ENCODE measurements at regions not wholly inside any gene's neighbourhood (a gene's known extent, or its start where the extent isn't known, plus 50 kb on each side); places are given as distances from the start of the nearest gene placed in this dataset.

DNA sequence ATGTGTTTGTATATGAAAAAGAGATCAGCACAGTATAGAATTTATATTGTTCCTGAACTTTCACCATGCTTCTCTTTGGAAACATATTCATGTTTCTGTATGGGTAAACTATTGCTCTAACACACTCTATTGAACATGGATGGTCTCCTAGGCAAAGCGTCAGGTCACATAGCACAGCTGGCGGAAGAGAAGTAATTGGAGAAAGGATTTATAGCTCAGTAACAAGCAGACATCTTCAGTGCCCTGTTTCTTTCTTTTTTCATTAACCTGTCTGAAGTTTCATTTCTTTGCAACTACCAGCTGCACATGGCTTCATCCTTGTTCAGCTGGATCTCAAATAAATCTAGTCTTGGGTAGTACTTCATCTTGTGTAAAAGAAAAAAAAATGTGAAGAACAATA, 84.4 kb upstream of the TRPC6 start:
- H2BK20ac ChIP-seq (ENCODE audit: low read depth, low read length, poor library complexity, severe bottlenecking), result no peak overlapping the region
- H3K79me2 ChIP-seq (ENCODE audit: insufficient read depth, low read length), result no peaks in the 10 kb centered on the region
- no peak overlapping the region for H3K14ac ChIP-seq (ENCODE audit: insufficient read depth, low read length)
- H3K56ac ChIP-seq (ENCODE audit: insufficient read length, low read depth, low read length), result no peak overlapping the region
- Mint-ChIP-seq H3K27ac (no peak overlapping the region), H3K4me1 (peaks cover 9 to 21% of the 10 kb centered on the region in 2 experiments), H3K36me3 (ENCODE audit: insufficient read depth in 1 of 3, low read depth in 3 of 3) (no peaks in the 10 kb centered on the region), H3K4me3 (no peak overlapping the region), H3K27me3 (ENCODE audit: low read depth) (peaks cover 13% of the 10 kb centered on the region), H3K9me3 (no peaks in the 10 kb centered on the region)
- H3K23me2 ChIP-seq (ENCODE audit: insufficient read length, low read depth, low read length, poor library complexity, severe bottlenecking), result no peaks in the 10 kb centered on the region
- H4K5ac ChIP-seq (ENCODE audit: insufficient read length, low read depth, low read length), result no peak overlapping the region
- H3K79me1 ChIP-seq (ENCODE audit: insufficient read depth, low read depth, low read length, poor library complexity, severe bottlenecking), result no peaks in the 10 kb centered on the region
- no peak overlapping the region for H2BK12ac ChIP-seq (ENCODE audit: insufficient read length, low read depth, low read length)
- no peak overlapping the region for H2BK120ac ChIP-seq (ENCODE audit: low read depth, low read length, poor library complexity, severe bottlenecking)
- H2AK5ac ChIP-seq (ENCODE audit: insufficient read length, low read length), result no peak overlapping the region
- no peak for DNase-seq
- H3K4ac ChIP-seq (ENCODE audit: low read depth, low read length), result no peak overlapping the region
- H4K20me1 ChIP-seq (ENCODE audit: control insufficient read depth, insufficient read depth, insufficient read length), result no peaks in the 10 kb centered on the region
- no peak overlapping the region for H2BK5ac ChIP-seq (ENCODE audit: insufficient read length, low read length)
- H4K91ac ChIP-seq (ENCODE audit: insufficient read length, low read depth, low read length), result no peak overlapping the region
- no peak overlapping the region for H3K27ac ChIP-seq (ENCODE audit: insufficient read length, low read depth, low read length)
- H3T11ph ChIP-seq (ENCODE audit: low read length), result no peak overlapping the region
- no peak overlapping the region for H3K23ac ChIP-seq (ENCODE audit: insufficient read length, low read depth, low read length)
- no peak overlapping the region for H4K8ac ChIP-seq (replicated peaks; ENCODE audit: insufficient read length, low read depth, low read length)
- TF ChIP-seq, protein P1, sequence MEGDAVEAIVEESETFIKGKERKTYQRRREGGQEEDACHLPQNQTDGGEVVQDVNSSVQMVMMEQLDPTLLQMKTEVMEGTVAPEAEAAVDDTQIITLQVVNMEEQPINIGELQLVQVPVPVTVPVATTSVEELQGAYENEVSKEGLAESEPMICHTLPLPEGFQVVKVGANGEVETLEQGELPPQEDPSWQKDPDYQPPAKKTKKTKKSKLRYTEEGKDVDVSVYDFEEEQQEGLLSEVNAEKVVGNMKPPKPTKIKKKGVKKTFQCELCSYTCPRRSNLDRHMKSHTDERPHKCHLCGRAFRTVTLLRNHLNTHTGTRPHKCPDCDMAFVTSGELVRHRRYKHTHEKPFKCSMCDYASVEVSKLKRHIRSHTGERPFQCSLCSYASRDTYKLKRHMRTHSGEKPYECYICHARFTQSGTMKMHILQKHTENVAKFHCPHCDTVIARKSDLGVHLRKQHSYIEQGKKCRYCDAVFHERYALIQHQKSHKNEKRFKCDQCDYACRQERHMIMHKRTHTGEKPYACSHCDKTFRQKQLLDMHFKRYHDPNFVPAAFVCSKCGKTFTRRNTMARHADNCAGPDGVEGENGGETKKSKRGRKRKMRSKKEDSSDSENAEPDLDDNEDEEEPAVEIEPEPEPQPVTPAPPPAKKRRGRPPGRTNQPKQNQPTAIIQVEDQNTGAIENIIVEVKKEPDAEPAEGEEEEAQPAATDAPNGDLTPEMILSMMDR (conservative IDR thresholded peaks at IDR 0.05), result no peak
- no peak overlapping the region for H3K9ac ChIP-seq (ENCODE audit: extremely low read depth, insufficient read length, low read length)
- no peak overlapping the region for H3K18ac ChIP-seq (ENCODE audit: insufficient read length, low read depth, low read length)
- no peaks in the 10 kb centered on the region for H3K4me1 ChIP-seq (ENCODE audit: insufficient read depth, low read length)
- H2AFZ ChIP-seq (ENCODE audit: low read length), result no peak overlapping the region
- no CpG with 5 or more reads among the region's 2 CpGs for WGBS (ENCODE audit: extremely low coverage, insufficient read length, low lambda C conversion rate)
- H3K9me3 ChIP-seq (ENCODE audit: control insufficient read depth, low read depth, low read length), result no peaks in the 10 kb centered on the region
- H3K27me3 ChIP-seq (ENCODE audit: insufficient read depth, low read length), result no peaks in the 10 kb centered on the region
- H2BK15ac ChIP-seq (ENCODE audit: low read depth, low read length), result no peak overlapping the region
- no peak overlapping the region for H3K4me2 ChIP-seq (ENCODE audit: insufficient read depth, insufficient read length, low read length)

Measured in H9 (cell line).